Endothelial cell of umbilical vein (primary cell): ENCODE measurements at regions not wholly inside any gene's neighbourhood (a gene's known extent, or its start where the extent isn't known, plus 50 kb on each side); places are given as distances from the start of the nearest gene placed in this dataset.

Experiments used
- BruUV-seq: library from RNA; stranded (reverse); fragments of 400-500 nt; replicated peaks from 2 replicates; lab custom pipeline; 2021; lab: Mats Ljungman, UMichigan
- CTCF ChIA-PET: fragments of 300-600, 350-600 bp; sonication (Branson Sonifier 250); formaldehyde crosslinking; loops from one replicate; lab custom pipeline; 2021; ENCODE audit warnings: antibody characterized with exemption, inconsistent platforms; lab: Charles Lee
- POLR2A ChIA-PET: fragments of 300-600, 350-600 bp; sonication (Branson Sonifier 250); formaldehyde crosslinking; loops from one replicate; lab custom pipeline; 2021; ENCODE audit warnings: antibody characterized with exemption, inconsistent platforms; lab: Charles Lee
- DNase-seq: peaks from one replicate; pipeline ENCODE4 v3.0.0-alpha.2; 2011; ENCODE audit warnings: low read depth, low spot score
- FAIRE-seq: peaks from 2 replicates; lab custom pipeline; 2011; peaks lifted over from hg19 to GRCh38; lab: Jason Lieb, UNC
- H2AFZ ChIP-seq: 2 replicates; pipeline ENCODE4 v1.6.0; 2012; ENCODE audit warnings: low read depth, low read length, control low read depth, inconsistent platforms
- H3K27ac ChIP-seq: 2 replicates; pipeline ENCODE4 v1.5.1; 2011; ENCODE audit warnings: low read depth, mild to moderate bottlenecking, control low read depth, low read length, moderate library complexity; ENCODE audit not compliant: insufficient read depth
- H3K27me3 ChIP-seq, 2 experiments: 2 replicates each; pipeline versions ENCODE4 v1.6.0 to v1.6.1; 2011; ENCODE audit warnings: low read length in 2 of 2, mixed read lengths in 1 of 2; ENCODE audit not compliant: control insufficient read depth in 2 of 2, insufficient read depth in 2 of 2
- H3K36me3 ChIP-seq, 2 experiments: 2 replicates in 1 of 2; 3 replicates in 1 of 2; pipeline ENCODE4 v1.5.1; 2011; ENCODE audit warnings: low read length in 2 of 2, mild to moderate bottlenecking in 1 of 2, moderate library complexity in 1 of 2; ENCODE audit not compliant: control insufficient read depth in 2 of 2, insufficient read depth in 2 of 2; ENCODE audit errors: extremely low read depth in 1 of 2
- H3K4me1 ChIP-seq: 3 replicates; pipeline ENCODE4 v1.5.1; 2011; ENCODE audit warnings: mild to moderate bottlenecking, low read length; ENCODE audit not compliant: control insufficient read depth, insufficient read depth; ENCODE audit errors: extremely low read depth
- H3K4me2 ChIP-seq: 2 replicates; pipeline ENCODE4 v1.6.1; 2011; ENCODE audit warnings: low read length, control low read depth, mixed read lengths; ENCODE audit not compliant: insufficient read depth
- H3K4me3 ChIP-seq, 3 experiments: fragments of 200-600 bp in 1 of 3; sonication (generic), shearing (Covaris generic) in 1 of 3; replicated peaks in 1 of 3; 2 replicates each; pipeline ENCODE4 v1.5.1; 2011 to 2016; ENCODE audit warnings: control low read depth in 3 of 3, low read length in 3 of 3, mild to moderate bottlenecking in 2 of 3, inconsistent platforms in 1 of 3, low read depth in 1 of 3, moderate library complexity in 1 of 3; ENCODE audit not compliant: insufficient read depth in 1 of 3
- H3K79me2 ChIP-seq: 2 replicates; pipeline ENCODE4 v1.6.0; 2012; ENCODE audit warnings: low read length, inconsistent platforms; ENCODE audit not compliant: control insufficient read depth, insufficient read depth
- H3K9ac ChIP-seq: replicated peaks from 2 replicates; pipeline ENCODE3; 2011; ENCODE audit warnings: low read length, control low read depth; ENCODE audit not compliant: insufficient read depth; ENCODE audit errors: extremely low read depth
- H3K9me1 ChIP-seq: replicated peaks from 3 replicates; pipeline ENCODE4 v1.6.0; 2011; ENCODE audit warnings: mild to moderate bottlenecking, low read length; ENCODE audit not compliant: control insufficient read depth, insufficient read depth; ENCODE audit errors: extremely low read depth
- H3K9me3 ChIP-seq: replicated peaks from 2 replicates; pipeline ENCODE4 v1.5.1; 2012; ENCODE audit warnings: low read length, inconsistent platforms; ENCODE audit not compliant: control insufficient read depth, insufficient read depth
- H4K20me1 ChIP-seq: replicated peaks from 2 replicates; pipeline ENCODE3; 2011; ENCODE audit warnings: mild to moderate bottlenecking, low read length; ENCODE audit not compliant: control insufficient read depth, insufficient read depth; ENCODE audit errors: extremely low read depth
- CTCF ChIP-seq, 2 donors: IDR thresholded peaks; 1 replicate in 1 of 2; 2 replicates in 1 of 2; pipeline ENCODE4 v1.5.1; 2011; ENCODE audit warnings: low read length in 2 of 2, mild to moderate bottlenecking in 2 of 2, moderate library complexity in 2 of 2, control low read depth in 1 of 2, inconsistent platforms in 1 of 2, low read depth in 1 of 2; ENCODE audit not compliant: insufficient read depth in 1 of 2; ENCODE audit errors: extremely low read depth in 1 of 2
- EZH2 ChIP-seq: IDR thresholded peaks from 2 replicates; pipeline ENCODE4 v1.6.1; 2012; ENCODE audit warnings: borderline replicate concordance, low read depth, mild to moderate bottlenecking, moderate library complexity, low read length, inconsistent platforms; ENCODE audit not compliant: severe bottlenecking
- FOS ChIP-seq: IDR thresholded peaks from 2 replicates; pipeline ENCODE4 v1.6.1; 2011; ENCODE audit warnings: mild to moderate bottlenecking, low read length, moderate library complexity, borderline replicate concordance; ENCODE audit not compliant: insufficient read depth
- GATA2 ChIP-seq: IDR thresholded peaks from 2 replicates; pipeline ENCODE4 v1.7.0; 2011; ENCODE audit warnings: low read depth, mild to moderate bottlenecking, moderate library complexity, mixed read lengths, low read length; ENCODE audit not compliant: insufficient read length, insufficient read depth
- JUN ChIP-seq: IDR thresholded peaks from 2 replicates; pipeline ENCODE4 v1.6.1; 2011; ENCODE audit warnings: borderline replicate concordance, low read depth; ENCODE audit not compliant: insufficient read length, insufficient read depth
- MAX ChIP-seq: IDR thresholded peaks from 2 replicates; pipeline ENCODE4 v1.6.1; 2011; ENCODE audit not compliant: insufficient read depth, insufficient read length
- MYC ChIP-seq: IDR thresholded peaks from one replicate; pipeline ENCODE4 v1.6.1; 2011; ENCODE audit warnings: mild to moderate bottlenecking, low read depth, low read length
- POLR2A ChIP-seq: IDR thresholded peaks from 2 replicates; pipeline ENCODE4 v1.6.1; 2012; ENCODE audit warnings: low read depth, mild to moderate bottlenecking, control low read depth, low read length
- POLR2AphosphoS5 ChIP-seq: IDR thresholded peaks from 2 replicates; pipeline ENCODE4 v1.6.1; 2012; ENCODE audit warnings: low read depth, mild to moderate bottlenecking, control low read depth, low read length, moderate library complexity; ENCODE audit not compliant: insufficient read depth
- dilution Hi-C: fragments of 300-500 bp; cut with MboI; formaldehyde crosslinking; loops from one replicate; pipeline ENCODE4 v1.15.0; 2019; ENCODE audit warnings: low sequenced_read_pairs; ENCODE audit not compliant: extremely low pct_ligation_motif_present
- intact Hi-C: fragments of 100-400 bp; cut with micrococcal nuclease; formaldehyde crosslinking; loops from one replicate; pipeline ENCODE4 v1.10.0; 2022

GRCh38 chr5:144032375-144032774 lies 138.1 kb downstream of the YIPF5 start:
- FAIRE-seq, result no peak
- DNase-seq, result no peak
- ChIA-PET CTCF (interaction anchor here (1.1 kb wide), 1 partner anchor 110 kb away, joined by 3 read pairs; no protein-coding TSS in a partner anchor), POLR2A (no interaction called here)
- no peaks in the 10 kb centered on the region for H3K9me3 ChIP-seq
- H3K27me3 ChIP-seq, result no peaks in the 10 kb centered on the region
- H3K4me2 ChIP-seq, result no peak overlapping the region
- no peak overlapping the region for H2AFZ ChIP-seq
- H3K4me1 ChIP-seq, result no peaks in the 10 kb centered on the region
- H3K4me3 ChIP-seq, result no peak overlapping the region
- no TSS peak for BruUV-seq
- H3K9me1 ChIP-seq, result no peaks in the 10 kb centered on the region
- H3K9ac ChIP-seq, result no peak overlapping the region
- H4K20me1 ChIP-seq, result no peaks in the 10 kb centered on the region
- no peaks in the 10 kb centered on the region for H3K79me2 ChIP-seq
- dilution Hi-C loops (no loop called here), intact Hi-C loops (no loop called here)
- no peak overlapping the region for H3K27ac ChIP-seq
- no peak for TF ChIP-seq POLR2A
- no peak for TF ChIP-seq CTCF (IDR thresholded peaks at IDR 0.05; ENCODE audit: extremely low read depth in 1 of 2, insufficient read depth in 1 of 2, low read depth in 1 of 2, low read length in 2 of 2)
- no peak for TF ChIP-seq EZH2
- no peak for TF ChIP-seq MAX
- TF ChIP-seq FOS, result no peak
- TF ChIP-seq JUN, result no peak
- TF ChIP-seq MYC, result no peak
- TF ChIP-seq GATA2, result no peak
- no peak for TF ChIP-seq POLR2AphosphoS5
- no peaks in the 10 kb centered on the region for H3K36me3 ChIP-seq
